ENCODE measurements at regions not wholly inside any gene's neighbourhood (a gene's known extent, or its start where the extent isn't known, plus 50 kb on each side); places are given as distances from the start of the nearest gene placed in this dataset.

- no peaks in the 10 kb centered on the region for H3K36me3 ChIP-seq (ENCODE audit: control insufficient read depth in 4 of 4, insufficient read depth in 4 of 4, low read length in 4 of 4)
- DNase-seq (no peak), ATAC-seq (ENCODE audit: insufficient read depth, low FRiP score) (no peak)
- no peak overlapping the region for H3K4me3 ChIP-seq
- no peaks in the 10 kb centered on the region for H3K27me3 ChIP-seq (ENCODE audit: control insufficient read depth in 3 of 3, insufficient read depth in 3 of 3, low read length in 2 of 3)
- no peak overlapping the region for H3K27ac ChIP-seq (ENCODE audit: low read depth in 1 of 2, low read length in 1 of 2)
- 61 to 79% methylated on average over 1 of the region's 1 CpG for WGBS, 2 donors
- peaks cover 0 to 3% (median 0%) of the 10 kb centered on the region in 5 donors for H3K4me1 ChIP-seq (ENCODE audit: control insufficient read depth in 5 of 5, insufficient read depth in 5 of 5, low read length in 5 of 5)
- H3K9me3 ChIP-seq (ENCODE audit: control insufficient read depth in 4 of 4, insufficient read depth in 3 of 4, low read length in 3 of 4), result no peaks in the 10 kb centered on the region
- TF ChIP-seq, protein P1, sequence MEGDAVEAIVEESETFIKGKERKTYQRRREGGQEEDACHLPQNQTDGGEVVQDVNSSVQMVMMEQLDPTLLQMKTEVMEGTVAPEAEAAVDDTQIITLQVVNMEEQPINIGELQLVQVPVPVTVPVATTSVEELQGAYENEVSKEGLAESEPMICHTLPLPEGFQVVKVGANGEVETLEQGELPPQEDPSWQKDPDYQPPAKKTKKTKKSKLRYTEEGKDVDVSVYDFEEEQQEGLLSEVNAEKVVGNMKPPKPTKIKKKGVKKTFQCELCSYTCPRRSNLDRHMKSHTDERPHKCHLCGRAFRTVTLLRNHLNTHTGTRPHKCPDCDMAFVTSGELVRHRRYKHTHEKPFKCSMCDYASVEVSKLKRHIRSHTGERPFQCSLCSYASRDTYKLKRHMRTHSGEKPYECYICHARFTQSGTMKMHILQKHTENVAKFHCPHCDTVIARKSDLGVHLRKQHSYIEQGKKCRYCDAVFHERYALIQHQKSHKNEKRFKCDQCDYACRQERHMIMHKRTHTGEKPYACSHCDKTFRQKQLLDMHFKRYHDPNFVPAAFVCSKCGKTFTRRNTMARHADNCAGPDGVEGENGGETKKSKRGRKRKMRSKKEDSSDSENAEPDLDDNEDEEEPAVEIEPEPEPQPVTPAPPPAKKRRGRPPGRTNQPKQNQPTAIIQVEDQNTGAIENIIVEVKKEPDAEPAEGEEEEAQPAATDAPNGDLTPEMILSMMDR (IDR thresholded peaks at IDR 0.05; ENCODE audit: control extremely low read depth, extremely low read depth), result no peak
- no peak overlapping the region for H3K9ac ChIP-seq (ENCODE audit: insufficient read depth in 1 of 2, low read length in 2 of 2)
Observed at GRCh38 chr5:115024922-115025321, 144.8 kb downstream of the TRIM36 start.

GRCh38 chr5:115022303-115022702 lies 147.4 kb downstream of the TRIM36 start:
- H3K4me1 ChIP-seq (ENCODE audit: control insufficient read depth in 5 of 5, insufficient read depth in 5 of 5, low read length in 5 of 5), result peaks cover 0 to 7% (median 0%) of the 10 kb centered on the region in 5 donors
- DNase-seq (no peak), ATAC-seq (ENCODE audit: insufficient read depth, low FRiP score) (no peak)
- no peak overlapping the region for H3K27ac ChIP-seq (ENCODE audit: low read depth in 1 of 2, low read length in 1 of 2)
- no peak overlapping the region for H3K4me3 ChIP-seq
- H3K9me3 ChIP-seq (ENCODE audit: control insufficient read depth in 4 of 4, insufficient read depth in 3 of 4, low read length in 3 of 4), result no peaks in the 10 kb centered on the region
- no peaks in the 10 kb centered on the region for H3K36me3 ChIP-seq (ENCODE audit: control insufficient read depth in 4 of 4, insufficient read depth in 4 of 4, low read length in 4 of 4)
- TF ChIP-seq, protein P1 (IDR thresholded peaks at IDR 0.05; ENCODE audit: control extremely low read depth, extremely low read depth), result no peak
- no peaks in the 10 kb centered on the region for H3K27me3 ChIP-seq (ENCODE audit: control insufficient read depth in 3 of 3, insufficient read depth in 3 of 3, low read length in 2 of 3)
- no peak overlapping the region for H3K9ac ChIP-seq (ENCODE audit: insufficient read depth in 1 of 2, low read length in 2 of 2)

- peak in 2 of 3 donors; percentile 43 to 63 for DNase-seq
- H3K4me1 ChIP-seq (ENCODE audit: control insufficient read depth in 5 of 5, insufficient read depth in 5 of 5, low read length in 5 of 5), result peaks cover 0 to 11% (median 0%) of the 10 kb centered on the region in 5 donors
- H3K27ac ChIP-seq (ENCODE audit: low read depth in 1 of 2, low read length in 1 of 2), result no peak overlapping the region
- TF ChIP-seq, protein P1 (IDR thresholded peaks at IDR 0.05; ENCODE audit: control extremely low read depth, extremely low read depth), result no peak
- no peaks in the 10 kb centered on the region for H3K27me3 ChIP-seq (ENCODE audit: control insufficient read depth in 3 of 3, insufficient read depth in 3 of 3, low read length in 2 of 3)
- H3K9ac ChIP-seq (ENCODE audit: insufficient read depth in 1 of 2, low read length in 2 of 2), result no peak overlapping the region
- H3K36me3 ChIP-seq (ENCODE audit: control insufficient read depth in 4 of 4, insufficient read depth in 4 of 4, low read length in 4 of 4), result no peaks in the 10 kb centered on the region
- 61 to 88% methylated on average over 1 of the region's 1 CpG for WGBS, 2 donors
- H3K4me3 ChIP-seq, result no peak overlapping the region
- no peaks in the 10 kb centered on the region for H3K9me3 ChIP-seq (ENCODE audit: control insufficient read depth in 4 of 4, insufficient read depth in 3 of 4, low read length in 3 of 4)
- ATAC-seq (ENCODE audit: insufficient read depth, low FRiP score), result no peak
Observed at GRCh38 chr5:115016646-115017045, 153.1 kb downstream of the TRIM36 start.

GRCh38 chr5:114999176-114999575 lies 170.5 kb downstream of the TRIM36 start:
- Histone ChIP-seq H3K4me3 (no peak overlapping the region), H3K36me3 (ENCODE audit: control insufficient read depth in 4 of 4, insufficient read depth in 4 of 4, low read length in 4 of 4) (no peaks in the 10 kb centered on the region), H3K4me1 (ENCODE audit: control insufficient read depth in 5 of 5, insufficient read depth in 5 of 5, low read length in 5 of 5) (no peaks in the 10 kb centered on the region), H3K27ac (ENCODE audit: low read depth in 1 of 2, low read length in 1 of 2) (no peak overlapping the region), H3K9ac (ENCODE audit: insufficient read depth in 1 of 2, low read length in 2 of 2) (no peak overlapping the region), H3K27me3 (ENCODE audit: control insufficient read depth in 3 of 3, insufficient read depth in 3 of 3, low read length in 2 of 3) (no peaks in the 10 kb centered on the region), H3K9me3 (ENCODE audit: control insufficient read depth in 4 of 4, insufficient read depth in 3 of 4, low read length in 3 of 4) (peaks cover 0 to 3% (median 0%) of the 10 kb centered on the region in 4 donors)
- TF ChIP-seq, protein P1 (IDR thresholded peaks at IDR 0.05; ENCODE audit: control extremely low read depth, extremely low read depth), result no peak
- ATAC-seq (ENCODE audit: insufficient read depth, low FRiP score) (no peak), DNase-seq (no peak)
- WGBS, 2 donors, result 91 to 96% methylated on average over 11 of the region's 11 CpGs

Data from lung (tissue), 11 donors.